NCI-H82 treated with DMSO at 0.1 percent for 48 hours (cell line): ENCODE measurements at regions not wholly inside any gene's neighbourhood (a gene's known extent, or its start where the extent isn't known, plus 50 kb on each side); places are given as distances from the start of the nearest gene placed in this dataset.
A peak's percentile ranks its signal among the peaks of the same experiment; 100 is the strongest.

Experiments
- DNase-seq: peaks from one replicate; lab custom pipeline; 2025; ENCODE audit not compliant: unreplicated experiment; lab: John Stamatoyannopoulos, UW

DNA sequence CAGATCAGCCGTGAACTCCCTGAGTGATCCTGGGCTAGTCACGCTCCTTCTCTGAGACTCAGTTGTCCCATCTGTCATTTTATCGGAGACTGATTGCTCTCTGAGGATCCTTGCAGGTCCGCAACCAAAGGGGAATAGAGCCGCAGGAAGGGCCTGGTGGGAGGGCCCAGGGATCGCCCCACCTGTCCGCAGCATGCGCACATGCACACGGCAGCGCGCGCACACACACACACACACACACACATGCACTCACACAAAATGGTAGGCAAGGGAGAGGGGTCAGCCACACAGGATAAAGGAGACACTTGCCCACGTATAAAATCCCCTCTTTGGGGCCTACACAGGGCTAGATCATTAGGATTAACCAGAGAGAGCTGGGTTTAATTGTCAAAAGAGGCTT, 95.6 kb upstream of the FOXP4 start:
- DNase-seq = peak; percentile 46

- no peak for DNase-seq
Measured at GRCh38 chr6:41451039-41451438, 95.1 kb upstream of the FOXP4 start.

- no peak for DNase-seq
Measured at GRCh38 chr6:41451515-41452163, 94.5 kb upstream of the FOXP4 start.

DNA sequence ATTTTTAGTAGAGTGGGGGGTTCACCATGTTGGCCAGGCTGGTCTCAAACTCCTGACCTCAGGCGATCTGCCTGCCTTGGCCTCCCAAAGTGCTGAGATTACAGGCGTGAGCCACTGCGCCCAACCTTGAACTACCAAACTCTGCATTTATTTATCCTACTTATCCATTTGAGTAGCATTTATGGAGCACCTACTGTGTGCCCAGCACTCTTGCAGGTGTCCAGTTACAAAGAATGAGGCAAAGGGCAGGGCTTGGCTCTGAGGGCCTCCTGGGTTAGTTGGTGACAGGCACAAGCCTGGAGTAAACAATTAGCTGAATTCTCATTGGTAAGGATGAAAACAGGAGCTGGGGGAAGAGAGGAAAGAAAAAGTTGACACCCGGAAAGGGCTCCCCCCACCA, 93.4 kb upstream of the FOXP4 start:
- DNase-seq = no peak

DNA sequence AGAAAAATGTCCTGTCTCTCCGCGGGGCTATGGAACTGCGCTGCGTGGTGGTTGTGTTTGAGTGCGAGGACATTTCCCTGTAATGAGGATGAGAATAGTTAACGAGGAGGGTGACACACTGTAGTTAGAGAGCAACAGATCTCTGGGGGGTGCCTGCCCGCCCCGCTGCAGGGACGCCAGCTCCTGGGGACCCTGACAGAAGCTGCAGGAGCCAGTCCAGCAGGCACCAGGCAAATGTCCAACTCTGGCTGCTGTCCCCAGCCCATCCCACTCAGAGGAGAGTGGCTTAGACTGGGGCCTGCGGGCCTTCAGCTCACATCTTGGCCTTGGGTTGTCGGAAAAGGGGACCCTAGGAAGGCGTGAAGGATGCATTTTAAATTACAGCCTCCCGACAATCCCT, 92.9 kb upstream of the FOXP4 start:
- DNase-seq = no peak

GRCh38 chr6:41454189-41454789, 91.9 kb upstream of the FOXP4 start:
- no peak for DNase-seq

- DNase-seq = no peak
Measured at GRCh38 chr6:41455410-41455809, 90.8 kb upstream of the FOXP4 start.

DNA sequence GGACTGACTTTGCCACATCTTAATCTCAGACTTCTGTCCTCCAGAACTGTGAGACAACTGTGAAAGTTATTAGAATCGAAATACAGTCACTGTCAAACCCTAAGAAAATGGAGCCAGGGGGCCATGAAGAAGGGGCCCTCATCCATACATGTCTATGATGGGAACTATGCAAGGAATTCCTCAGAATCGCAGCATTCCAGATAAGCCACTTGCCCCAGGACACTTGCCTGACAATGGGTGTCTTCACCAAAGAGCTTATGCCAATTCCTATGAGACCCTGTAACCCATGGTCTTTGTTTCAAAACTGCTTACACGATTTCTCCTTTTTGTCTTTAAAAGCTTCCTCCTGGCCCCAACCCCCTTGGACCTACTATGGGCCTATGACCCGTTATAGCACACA, 90.4 kb upstream of the FOXP4 start:
- DNase-seq = no peak

DNA sequence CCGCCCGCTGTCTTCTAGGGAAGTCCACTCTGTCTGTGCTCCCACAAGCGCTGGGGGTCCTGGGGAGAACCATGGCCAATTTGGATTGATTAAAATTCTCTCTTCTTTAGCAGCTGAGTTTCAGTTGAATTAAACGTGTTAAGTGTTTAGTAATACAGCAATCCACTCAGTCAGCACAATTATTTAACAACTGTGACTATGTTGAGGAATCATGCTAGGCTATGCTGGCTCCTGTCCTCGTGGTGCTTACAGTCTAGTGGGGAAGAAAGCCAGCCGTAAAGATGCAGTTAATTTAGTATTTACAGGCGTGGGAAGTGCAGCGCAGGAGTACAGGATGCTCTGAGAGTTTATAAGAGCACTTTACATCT, 88.9 kb upstream of the FOXP4 start:
- no peak for DNase-seq

DNA sequence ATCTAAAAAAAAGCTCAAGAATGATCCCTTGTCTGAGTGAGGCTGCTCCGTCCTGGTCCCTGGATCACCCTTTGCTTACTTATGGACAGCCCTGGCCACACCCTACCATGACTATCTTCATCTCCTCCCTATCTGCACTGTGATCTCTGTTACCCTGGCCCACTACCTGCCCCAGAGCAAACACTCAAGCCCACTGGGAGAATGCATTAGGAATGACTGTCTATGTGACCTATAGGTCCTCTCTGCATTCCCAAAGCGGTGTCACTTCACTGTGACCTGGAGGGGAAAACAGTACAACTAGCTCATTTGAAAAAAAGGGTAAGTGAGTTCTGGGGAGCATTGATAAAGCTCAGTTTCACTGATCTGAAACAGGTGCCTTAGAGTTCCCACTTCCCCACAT, 86.4 kb upstream of the FOXP4 start:
- DNase-seq = no peak

- no peak for DNase-seq
Measured at GRCh38 chr6:41460742-41461336, 85.3 kb upstream of the FOXP4 start.

GRCh38 chr6:41462033-41462432, 84.1 kb upstream of the FOXP4 start:
- DNase-seq = no peak

DNA sequence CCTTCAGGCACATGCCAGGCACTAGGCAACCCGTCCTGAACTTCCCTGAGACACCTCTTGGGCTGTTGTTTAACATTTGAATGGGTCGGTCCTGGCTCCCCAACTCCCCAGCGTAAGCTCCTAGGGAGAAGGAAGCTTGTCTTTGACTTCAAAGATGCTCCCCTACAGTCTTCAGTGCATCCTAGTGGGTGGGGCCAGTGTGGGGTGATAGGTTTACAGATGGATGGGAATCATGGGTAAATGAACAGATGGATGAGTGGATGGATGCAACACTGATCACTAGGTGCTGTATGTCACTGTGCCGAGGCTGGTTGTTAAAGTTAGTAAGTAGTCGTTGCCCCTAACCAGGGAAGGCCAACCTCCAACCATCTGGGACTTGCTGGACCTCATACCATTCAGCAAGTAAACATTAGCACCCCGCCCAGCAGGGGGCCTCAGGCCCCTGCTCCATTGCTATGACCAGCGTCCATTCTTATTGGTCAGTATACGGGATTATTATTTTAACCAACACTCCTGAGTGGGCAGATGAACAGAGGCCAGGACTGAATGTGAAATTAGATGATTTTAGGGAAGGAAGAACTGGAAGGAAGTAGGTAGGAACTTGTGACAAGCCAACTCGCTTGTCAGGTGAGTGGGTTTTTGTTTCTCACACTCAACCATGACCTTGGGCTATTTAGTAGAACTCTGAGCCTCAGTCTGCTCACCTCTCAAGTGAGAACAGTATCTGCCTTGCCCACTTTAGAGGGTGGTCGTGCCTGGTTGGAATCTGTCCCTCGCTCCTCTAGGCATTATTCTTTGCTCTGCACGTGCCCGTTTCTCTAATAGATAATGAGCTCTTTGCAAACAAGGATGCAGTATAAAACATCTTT, 82.9 kb upstream of the FOXP4 start:
- DNase-seq = peak; percentile 61

DNA sequence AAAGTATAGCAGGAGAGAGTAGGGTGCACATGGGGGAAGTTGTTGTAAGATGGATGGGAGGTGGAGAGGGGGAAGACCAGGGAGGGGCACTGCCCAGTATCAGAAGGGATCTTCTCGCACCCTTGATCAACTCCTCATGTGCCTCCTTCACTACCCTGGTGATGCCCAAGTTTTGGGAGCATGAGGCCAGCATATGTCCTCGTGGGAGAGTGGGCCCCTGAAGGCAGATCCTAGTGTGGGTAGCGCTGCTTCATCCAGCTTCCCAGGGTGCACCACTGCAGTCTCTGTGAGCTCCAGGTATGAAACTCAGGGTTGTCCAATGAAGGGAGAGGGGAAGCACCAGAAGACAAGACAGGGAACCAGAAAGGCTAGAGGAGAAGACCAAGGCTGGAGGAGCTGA, 82.2 kb upstream of the FOXP4 start:
- DNase-seq = no peak

- DNase-seq = no peak
Measured at GRCh38 chr6:41464481-41464880, 81.7 kb upstream of the FOXP4 start.

- DNase-seq = no peak
Measured at GRCh38 chr6:41466437-41466990, 79.7 kb upstream of the FOXP4 start.

GRCh38 chr6:41467061-41467460, 79.1 kb upstream of the FOXP4 start:
- DNase-seq = no peak

GRCh38 chr6:41467627-41468404, 78.4 kb upstream of the FOXP4 start:
- DNase-seq = no peak

GRCh38 chr6:41469156-41470028, 76.8 kb upstream of the FOXP4 start:
- DNase-seq = peak; percentile 98

DNA sequence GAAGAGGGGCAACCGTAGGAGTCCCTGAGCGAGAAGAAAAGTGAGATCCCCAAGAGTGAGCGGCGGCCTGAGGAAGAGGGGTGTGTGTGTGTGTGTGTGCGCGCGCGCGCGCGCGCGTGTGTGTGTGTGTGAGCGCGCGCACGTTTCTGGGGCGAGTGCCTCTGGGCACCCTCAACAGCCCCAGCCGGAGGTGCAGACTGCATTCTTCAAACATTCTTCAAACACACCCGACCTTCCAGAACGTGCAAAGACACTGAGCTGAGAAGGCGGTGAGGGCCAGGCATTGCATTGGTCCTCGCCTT, 76.2 kb upstream of the FOXP4 start:
- no peak for DNase-seq
